Mesenchymal stem cell (in vitro differentiated cells and primary cell): ENCODE measurements at regions not wholly inside any gene's neighbourhood (a gene's known extent, or its start where the extent isn't known, plus 50 kb on each side); places are given as distances from the start of the nearest gene placed in this dataset.
A peak's percentile ranks its signal among the peaks of the same experiment; 100 is the strongest.

Experiments used
- DNase-seq: peaks from one replicate; pipeline ENCODE4 v3.0.0-alpha.2; 2013
- H2AFZ ChIP-seq: one replicate; pipeline ENCODE4 v1.6.1; 2013; ENCODE audit warnings: low read depth, mild to moderate bottlenecking, control low read depth, inconsistent platforms, low read length, moderate library complexity
- H2AK5ac ChIP-seq: 2 replicates; pipeline ENCODE4 v1.6.1; 2013; ENCODE audit warnings: low read length, moderate library complexity, mild to moderate bottlenecking, inconsistent platforms; ENCODE audit not compliant: severe bottlenecking
- H2BK120ac ChIP-seq: one replicate; pipeline ENCODE4 v1.6.1; 2013; ENCODE audit warnings: low read depth, mild to moderate bottlenecking, inconsistent platforms, low read length, moderate library complexity
- H2BK12ac ChIP-seq, 2 experiments: one replicate each; pipeline ENCODE4 v1.6.1; 2013; ENCODE audit warnings: inconsistent platforms in 2 of 2, low read length in 2 of 2, mild to moderate bottlenecking in 2 of 2, moderate library complexity in 2 of 2, control low read depth in 1 of 2
- H2BK15ac ChIP-seq: one replicate; pipeline ENCODE4 v1.6.1; 2013; ENCODE audit warnings: mild to moderate bottlenecking, low read depth, inconsistent platforms; ENCODE audit not compliant: poor library complexity, severe bottlenecking
- H2BK5ac ChIP-seq: 2 replicates; pipeline ENCODE4 v1.6.1; 2013; ENCODE audit warnings: low read depth, mild to moderate bottlenecking, low read length, control low read depth, inconsistent platforms; ENCODE audit not compliant: poor library complexity, severe bottlenecking
- H3K14ac ChIP-seq, 2 experiments: one replicate each; pipeline ENCODE4 v1.6.1; 2013; ENCODE audit warnings: inconsistent platforms in 2 of 2, low read length in 2 of 2, control low read depth in 1 of 2, mild to moderate bottlenecking in 1 of 2, moderate library complexity in 1 of 2
- H3K18ac ChIP-seq, 2 experiments: one replicate each; pipeline ENCODE4 v1.6.1; 2013; ENCODE audit warnings: inconsistent platforms in 2 of 2, low read length in 2 of 2, control low read depth in 1 of 2, low read depth in 1 of 2, mild to moderate bottlenecking in 1 of 2
- H3K23ac ChIP-seq, 2 experiments: one replicate each; pipeline ENCODE4 v1.6.1; 2013; ENCODE audit warnings: inconsistent platforms in 2 of 2, low read length in 2 of 2, mild to moderate bottlenecking in 2 of 2, moderate library complexity in 2 of 2, control low read depth in 1 of 2
- H3K27ac ChIP-seq: 2 replicates; pipeline ENCODE4 v1.5.1; 2013; ENCODE audit warnings: mild to moderate bottlenecking, moderate library complexity, low read length, control low read depth, inconsistent platforms; ENCODE audit not compliant: poor library complexity, severe bottlenecking
- H3K27me3 ChIP-seq, 2 experiments: 2 replicates each; pipeline versions ENCODE4 v1.6.1 to v1.7.0; 2013; ENCODE audit warnings: low read length in 2 of 2, mild to moderate bottlenecking in 2 of 2, moderate library complexity in 2 of 2, control low read depth in 1 of 2, inconsistent platforms in 1 of 2; ENCODE audit not compliant: control insufficient read depth in 1 of 2, insufficient read depth in 1 of 2
- H3K36me3 ChIP-seq, 2 experiments: 2 replicates each; pipeline versions ENCODE4 v1.6.1 to v1.7.0; 2013; ENCODE audit warnings: low read length in 2 of 2, control low read depth in 1 of 2, inconsistent platforms in 1 of 2, low read depth in 1 of 2, mild to moderate bottlenecking in 1 of 2; ENCODE audit not compliant: insufficient read depth in 2 of 2, control insufficient read depth in 1 of 2
- H3K4ac ChIP-seq, 2 experiments: one replicate each; pipeline ENCODE4 v1.6.1; 2013; ENCODE audit warnings: inconsistent platforms in 2 of 2, low read length in 2 of 2, mild to moderate bottlenecking in 2 of 2, moderate library complexity in 2 of 2, control low read depth in 1 of 2, low read depth in 1 of 2
- H3K4me1 ChIP-seq: 2 replicates; pipeline ENCODE4 v1.6.1; 2013; ENCODE audit warnings: low read depth, low read length, control low read depth; ENCODE audit not compliant: control insufficient read depth, insufficient read depth
- H3K4me2 ChIP-seq: 2 replicates; pipeline ENCODE4 v1.6.1; 2013; ENCODE audit warnings: low read length, mild to moderate bottlenecking, inconsistent platforms; ENCODE audit not compliant: poor library complexity, severe bottlenecking
- H3K4me3 ChIP-seq, 2 experiments: 2 replicates each; pipeline versions ENCODE4 v1.5.1 to v1.7.0; 2013; ENCODE audit warnings: low read length in 2 of 2, mild to moderate bottlenecking in 2 of 2, control low read depth in 1 of 2, low read depth in 1 of 2; ENCODE audit not compliant: insufficient read depth in 1 of 2
- H3K79me1 ChIP-seq: replicated peaks from 2 replicates; pipeline ENCODE4 v1.6.1; 2013; ENCODE audit warnings: mild to moderate bottlenecking, control low read depth, low read length, inconsistent platforms; ENCODE audit not compliant: poor library complexity, severe bottlenecking
- H3K9ac ChIP-seq: 2 replicates; pipeline ENCODE4 v1.7.0; 2013; ENCODE audit warnings: mild to moderate bottlenecking, low read length, moderate library complexity
- H3K9me3 ChIP-seq: 2 replicates; pipeline ENCODE4 v1.7.0; 2013; ENCODE audit warnings: mild to moderate bottlenecking, low read length; ENCODE audit not compliant: control insufficient read depth
- H4K8ac ChIP-seq: one replicate; pipeline ENCODE4 v1.6.1; 2013; ENCODE audit warnings: inconsistent platforms, mild to moderate bottlenecking, low read length, moderate library complexity
- H4K91ac ChIP-seq: one replicate; pipeline ENCODE4 v1.6.1; 2013; ENCODE audit warnings: mild to moderate bottlenecking, low read length, inconsistent platforms
- WGBS: methylation state at CpG from one replicate; pipeline ENCODE4 v1.1.7; 2013; ENCODE audit warnings: mixed read lengths; 5-methylcytosine and 5-hydroxymethylcytosine counted together

DNA sequence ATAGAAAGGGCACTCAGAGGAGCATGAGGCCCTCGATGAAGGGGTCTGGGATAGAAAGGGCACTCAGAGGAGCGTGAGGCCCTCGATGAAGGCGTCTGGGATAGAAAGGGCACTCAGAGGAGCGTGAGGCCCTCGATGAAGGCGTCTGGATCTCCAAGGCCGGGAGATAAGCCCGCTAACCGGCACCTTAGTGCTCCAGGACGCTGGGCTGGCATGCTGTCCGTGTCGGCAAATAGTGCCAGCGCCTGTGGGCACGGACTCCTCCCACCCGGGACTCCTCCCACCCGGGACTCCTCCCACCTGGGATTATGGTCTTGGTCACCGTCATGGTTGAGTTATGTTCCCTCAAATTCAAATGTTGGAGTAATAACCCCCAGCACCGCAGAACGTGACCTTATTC is 725.3 kb downstream of the BRD1 start:
- Histone ChIP-seq H2BK12ac (no peak overlapping the region), H2BK120ac (no peak overlapping the region), H3K4me3 (no peak overlapping the region), H3K9me3 (no peaks in the 10 kb centered on the region), H3K4me2 (no peak overlapping the region), H3K9ac (no peak overlapping the region), H3K79me1 (no peaks in the 10 kb centered on the region), H2BK15ac (no peak overlapping the region), H4K8ac (no peak overlapping the region), H3K23ac (no peak overlapping the region), H3K27ac (no peak overlapping the region), H3K4ac (no peak overlapping the region), H4K91ac (no peak overlapping the region), H3K4me1 (peaks cover 2% of the 10 kb centered on the region), H2AFZ (no peak overlapping the region), H3K14ac (no peak overlapping the region), H3K36me3 (no peaks in the 10 kb centered on the region), H2BK5ac (no peak overlapping the region), H3K18ac (no peak overlapping the region), H3K27me3 (peaks cover 0 to 11% of the 10 kb centered on the region in 2 experiments), H2AK5ac (no peak overlapping the region)
- WGBS, result 84% methylated on average over 20 of the region's 20 CpGs
- DNase-seq, result no peak

DNA sequence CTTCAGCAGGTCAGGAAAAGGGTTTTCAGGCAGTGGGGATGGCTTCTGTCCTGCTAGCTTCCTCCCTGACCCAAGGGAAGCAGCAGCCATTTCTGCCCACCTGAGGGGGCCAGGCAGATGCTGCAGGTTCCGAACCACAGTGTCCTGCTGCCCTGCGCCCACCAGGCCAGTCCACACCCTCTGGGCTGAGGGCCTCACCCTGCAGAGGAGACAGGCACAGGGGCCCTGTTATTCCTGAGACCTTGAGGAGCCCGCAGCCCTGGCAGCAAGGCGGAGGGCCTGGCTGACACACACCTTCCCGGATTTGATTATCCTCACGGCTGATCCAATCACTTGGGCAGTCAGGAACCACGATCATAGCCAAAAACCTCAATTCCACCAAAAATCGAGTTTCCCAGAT is 725.8 kb downstream of the BRD1 start:
- no peak for DNase-seq
- no peak overlapping the region for H3K4me2 ChIP-seq
- no peak overlapping the region for H2AFZ ChIP-seq
- H2AK5ac ChIP-seq, result no peak overlapping the region
- H2BK12ac ChIP-seq, result no peak overlapping the region
- no peak overlapping the region for H3K4me3 ChIP-seq
- 67% methylated on average over 7 of the region's 8 CpGs for WGBS
- H3K27me3 ChIP-seq, result peaks cover 0 to 11% of the 10 kb centered on the region in 2 experiments
- no peaks in the 10 kb centered on the region for H3K79me1 ChIP-seq
- H4K8ac ChIP-seq, result no peak overlapping the region
- no peak overlapping the region for H3K23ac ChIP-seq
- H3K18ac ChIP-seq, result no peak overlapping the region
- no peak overlapping the region for H3K9ac ChIP-seq
- no peak overlapping the region for H4K91ac ChIP-seq
- H3K9me3 ChIP-seq, result no peaks in the 10 kb centered on the region
- no peak overlapping the region for H2BK5ac ChIP-seq
- peaks cover 2% of the 10 kb centered on the region for H3K4me1 ChIP-seq
- no peak overlapping the region for H3K4ac ChIP-seq
- H3K14ac ChIP-seq, result no peak overlapping the region
- no peak overlapping the region for H2BK120ac ChIP-seq
- H3K27ac ChIP-seq, result no peak overlapping the region
- no peaks in the 10 kb centered on the region for H3K36me3 ChIP-seq
- H2BK15ac ChIP-seq, result no peak overlapping the region

DNA sequence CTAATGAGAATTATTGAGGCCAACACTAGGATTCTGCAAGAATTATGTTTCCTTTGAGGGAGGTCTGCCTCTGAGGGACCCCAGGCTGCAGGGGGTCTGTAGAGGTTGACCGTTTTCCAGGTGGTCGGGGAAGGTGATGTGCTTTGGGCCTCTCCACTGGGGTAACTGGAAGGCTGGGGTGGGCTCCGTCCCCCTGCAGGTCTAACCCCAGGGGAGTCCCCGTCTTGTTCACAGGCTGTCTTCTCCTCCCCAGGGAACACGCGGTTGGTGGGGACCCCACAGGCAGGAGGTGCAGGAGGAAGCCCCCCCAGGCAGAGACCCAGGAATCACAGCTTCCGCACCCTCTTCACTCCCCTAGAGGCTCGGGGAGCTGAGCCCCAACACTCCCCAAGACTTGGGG is 726.4 kb downstream of the BRD1 start:
- H3K9ac ChIP-seq, result no peak overlapping the region
- no peak overlapping the region for H2BK12ac ChIP-seq
- WGBS, result 89% methylated on average over 7 of the region's 8 CpGs
- H2AK5ac ChIP-seq, result no peak overlapping the region
- H2BK15ac ChIP-seq, result no peak overlapping the region
- peak overlapping the region in 1 of 2 experiments; percentile 15 for H3K4me3 ChIP-seq
- no peak overlapping the region for H4K8ac ChIP-seq
- H2AFZ ChIP-seq, result no peak overlapping the region
- H3K36me3 ChIP-seq, result no peaks in the 10 kb centered on the region
- peaks cover 2% of the 10 kb centered on the region for H3K4me1 ChIP-seq
- no peak overlapping the region for H3K18ac ChIP-seq
- H3K79me1 ChIP-seq, result no peaks in the 10 kb centered on the region
- no peak overlapping the region for H2BK5ac ChIP-seq
- no peak for DNase-seq
- H3K14ac ChIP-seq, result no peak overlapping the region
- H3K4me2 ChIP-seq, result no peak overlapping the region
- H3K23ac ChIP-seq, result no peak overlapping the region
- H3K4ac ChIP-seq, result no peak overlapping the region
- H3K27me3 ChIP-seq, result peaks cover 0 to 11% of the 10 kb centered on the region in 2 experiments
- no peak overlapping the region for H2BK120ac ChIP-seq
- no peaks in the 10 kb centered on the region for H3K9me3 ChIP-seq
- H4K91ac ChIP-seq, result no peak overlapping the region
- no peak overlapping the region for H3K27ac ChIP-seq

DNA sequence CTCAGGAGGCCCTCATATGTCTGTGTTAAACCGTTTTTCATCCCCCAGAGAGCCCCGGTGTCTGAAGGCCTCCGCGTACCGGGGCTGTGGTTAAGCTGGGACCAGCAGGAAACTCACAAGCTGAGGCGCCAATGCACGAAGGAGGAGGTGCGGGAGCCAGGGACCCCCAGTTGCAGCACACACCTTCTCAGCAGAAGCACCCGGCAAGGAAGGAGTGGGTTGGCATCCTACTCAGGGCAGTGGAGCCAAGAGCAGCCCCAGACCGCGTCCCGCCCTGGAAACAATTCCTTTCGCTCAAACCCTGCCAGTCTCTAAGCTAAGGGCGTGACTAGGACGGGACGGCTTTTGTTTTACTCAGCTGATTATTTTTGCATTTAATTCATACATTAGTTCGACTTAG is 726.9 kb downstream of the BRD1 start:
- Histone ChIP-seq H3K14ac (no peak overlapping the region), H3K9me3 (no peaks in the 10 kb centered on the region), H2AFZ (no peak overlapping the region), H2BK5ac (no peak overlapping the region), H2BK12ac (no peak overlapping the region), H2BK120ac (no peak overlapping the region), H4K91ac (no peak overlapping the region), H4K8ac (no peak overlapping the region), H3K27ac (no peak overlapping the region), H3K18ac (no peak overlapping the region), H3K4me1 (peaks cover 2% of the 10 kb centered on the region), H3K4me3 (no peak overlapping the region), H3K27me3 (peaks cover 0 to 11% of the 10 kb centered on the region in 2 experiments), H3K79me1 (no peaks in the 10 kb centered on the region), H3K9ac (no peak overlapping the region), H3K23ac (no peak overlapping the region), H3K4ac (no peak overlapping the region), H2BK15ac (no peak overlapping the region), H3K4me2 (no peak overlapping the region), H2AK5ac (no peak overlapping the region), H3K36me3 (peaks cover 0 to 2% of the 10 kb centered on the region in 2 experiments)
- no peak for DNase-seq
- WGBS, result 85% methylated on average over 17 of the region's 17 CpGs
